H9 (cell line): ENCODE measurements at regions not wholly inside any gene's neighbourhood (a gene's known extent, or its start where the extent isn't known, plus 50 kb on each side); places are given as distances from the start of the nearest gene placed in this dataset.
"Not testable (repeated sequence)": the region's sequence is repeated elsewhere in the genome, so short reads cannot be mapped to it uniquely, and the experiment has no call there.

Source experiments
- DNase-seq: peaks from one replicate; pipeline ENCODE4 v3.0.0-alpha.2; 2017
- H2AFZ ChIP-seq: one replicate; pipeline ENCODE4 v1.6.1; 2013; ENCODE audit warnings: mild to moderate bottlenecking, low read length, control low read depth, moderate library complexity
- H2AK5ac ChIP-seq: 2 replicates; pipeline ENCODE4 v1.6.1; 2013; ENCODE audit warnings: low read length, control low read depth, mixed read lengths; ENCODE audit not compliant: insufficient read length
- H2BK120ac ChIP-seq: one replicate; pipeline ENCODE4 v1.6.1; 2013; ENCODE audit warnings: low read depth, mild to moderate bottlenecking, low read length, control low read depth, inconsistent platforms; ENCODE audit not compliant: poor library complexity, severe bottlenecking
- H2BK12ac ChIP-seq: 2 replicates; pipeline ENCODE4 v1.6.1; 2013; ENCODE audit warnings: low read length, control low read depth, mixed read lengths, low read depth; ENCODE audit not compliant: insufficient read length
- H2BK15ac ChIP-seq: 2 replicates; pipeline ENCODE4 v1.6.1; 2013; ENCODE audit warnings: low read depth, low read length, control low read depth
- H2BK20ac ChIP-seq: one replicate; pipeline ENCODE4 v1.6.1; 2013; ENCODE audit warnings: low read depth, mild to moderate bottlenecking, low read length, control low read depth, inconsistent platforms; ENCODE audit not compliant: poor library complexity, severe bottlenecking
- H2BK5ac ChIP-seq: 2 replicates; pipeline ENCODE4 v1.6.1; 2013; ENCODE audit warnings: low read length, control low read depth, mixed read lengths; ENCODE audit not compliant: insufficient read length
- H3K14ac ChIP-seq: 2 replicates; pipeline ENCODE4 v1.6.1; 2013; ENCODE audit warnings: low read length, control low read depth; ENCODE audit not compliant: insufficient read depth
- H3K18ac ChIP-seq: 2 replicates; pipeline ENCODE4 v1.6.1; 2013; ENCODE audit warnings: low read depth, mild to moderate bottlenecking, mixed read lengths, low read length, control low read depth; ENCODE audit not compliant: insufficient read length
- H3K23ac ChIP-seq: 2 replicates; pipeline ENCODE4 v1.6.1; 2013; ENCODE audit warnings: low read length, control low read depth, mixed read lengths, low read depth; ENCODE audit not compliant: insufficient read length
- H3K23me2 ChIP-seq: 2 replicates; pipeline ENCODE4 v1.6.1; 2013; ENCODE audit warnings: low read depth, mild to moderate bottlenecking, mixed read lengths, low read length, control low read depth; ENCODE audit not compliant: insufficient read length, poor library complexity, severe bottlenecking
- H3K27ac ChIP-seq: 2 replicates; pipeline ENCODE4 v1.5.1; 2013; ENCODE audit warnings: low read length, control low read depth, mixed read lengths, low read depth; ENCODE audit not compliant: insufficient read length
- H3K27me3 ChIP-seq: 2 replicates; pipeline ENCODE4 v1.6.1; 2013; ENCODE audit warnings: low read length, control low read depth, inconsistent platforms; ENCODE audit not compliant: insufficient read depth
- H3K4ac ChIP-seq: 2 replicates; pipeline ENCODE4 v1.6.1; 2013; ENCODE audit warnings: low read depth, mild to moderate bottlenecking, control low read depth, inconsistent platforms, low read length, moderate library complexity
- H3K4me1 ChIP-seq: 2 replicates; pipeline ENCODE4 v1.6.1; 2013; ENCODE audit warnings: low read length, control low read depth, inconsistent platforms; ENCODE audit not compliant: insufficient read depth
- H3K4me2 ChIP-seq: 2 replicates; pipeline ENCODE4 v1.6.1; 2013; ENCODE audit warnings: low read length, control low read depth, mixed read lengths; ENCODE audit not compliant: insufficient read length, insufficient read depth
- H3K56ac ChIP-seq: 2 replicates; pipeline ENCODE4 v1.6.1; 2013; ENCODE audit warnings: low read depth, mild to moderate bottlenecking, mixed read lengths, low read length, control low read depth; ENCODE audit not compliant: insufficient read length
- H3K79me1 ChIP-seq: 2 replicates; pipeline ENCODE4 v1.6.1; 2013; ENCODE audit warnings: low read depth, mild to moderate bottlenecking, moderate library complexity, low read length, control low read depth, inconsistent platforms; ENCODE audit not compliant: insufficient read depth, poor library complexity, severe bottlenecking
- H3K79me2 ChIP-seq: 2 replicates; pipeline ENCODE4 v1.6.1; 2013; ENCODE audit warnings: low read length, control low read depth, inconsistent platforms; ENCODE audit not compliant: insufficient read depth
- H3K9ac ChIP-seq: 2 replicates; pipeline ENCODE4 v1.6.1; 2013; ENCODE audit warnings: low read length, control low read depth, mixed read lengths; ENCODE audit not compliant: insufficient read length; ENCODE audit errors: extremely low read depth
- H3K9me3 ChIP-seq: one replicate; pipeline ENCODE4 v1.6.1; 2013; ENCODE audit warnings: low read depth, low read length, inconsistent platforms; ENCODE audit not compliant: control insufficient read depth
- H3T11ph ChIP-seq: one replicate; pipeline ENCODE4 v1.6.1; 2013; ENCODE audit warnings: mild to moderate bottlenecking, low read length, control low read depth, inconsistent platforms
- H4K20me1 ChIP-seq: one replicate; pipeline ENCODE4 v1.6.1; 2013; ENCODE audit not compliant: control insufficient read depth, insufficient read length, insufficient read depth
- H4K5ac ChIP-seq: 2 replicates; pipeline ENCODE4 v1.6.1; 2013; ENCODE audit warnings: low read depth, mild to moderate bottlenecking, mixed read lengths, low read length, control low read depth; ENCODE audit not compliant: insufficient read length
- H4K8ac ChIP-seq: replicated peaks from 2 replicates; pipeline ENCODE4 v1.6.1; 2013; ENCODE audit warnings: low read length, control low read depth, mixed read lengths, low read depth; ENCODE audit not compliant: insufficient read length
- H4K91ac ChIP-seq: 2 replicates; pipeline ENCODE4 v1.6.1; 2013; ENCODE audit warnings: low read depth, mild to moderate bottlenecking, moderate library complexity, mixed read lengths, low read length, control low read depth; ENCODE audit not compliant: insufficient read length
- H3K27ac Mint-ChIP-seq, 3 experiments: 2 replicates in 2 of 3; 3 replicates in 1 of 3; pipeline ENCODE4 v1.8.0; 2020 to 2021; ENCODE audit warnings: mixed read lengths in 3 of 3, mild to moderate bottlenecking in 1 of 3, moderate library complexity in 1 of 3
- H3K27me3 Mint-ChIP-seq: 2 replicates; pipeline ENCODE4 v1.8.0; 2021; ENCODE audit warnings: low read depth, mild to moderate bottlenecking, moderate library complexity, mixed read lengths
- H3K36me3 Mint-ChIP-seq, 3 experiments: 2 replicates in 2 of 3; 3 replicates in 1 of 3; pipeline ENCODE4 v1.8.0; 2020 to 2021; ENCODE audit warnings: low read depth in 3 of 3, mixed read lengths in 3 of 3; ENCODE audit not compliant: insufficient read depth in 1 of 3
- H3K4me1 Mint-ChIP-seq, 2 experiments: 2 replicates each; pipeline ENCODE4 v1.8.0; 2020; ENCODE audit warnings: mixed read lengths in 2 of 2
- H3K4me3 Mint-ChIP-seq, 2 experiments: 2 replicates in 1 of 2; 3 replicates in 1 of 2; pipeline ENCODE4 v1.8.0; 2020 to 2021; ENCODE audit warnings: mild to moderate bottlenecking in 2 of 2, mixed read lengths in 2 of 2, moderate library complexity in 1 of 2
- H3K9me3 Mint-ChIP-seq, 2 experiments: 2 replicates in 1 of 2; 3 replicates in 1 of 2; pipeline ENCODE4 v1.8.0; 2020; ENCODE audit warnings: mild to moderate bottlenecking in 2 of 2, mixed read lengths in 2 of 2, moderate library complexity in 1 of 2
- WGBS: extraction: QIAGEN DNeasy Blood & Tissue Kit; methylation state at CpG from one replicate; pipeline ENCODE4 v1.1.7; 2013; ENCODE audit warnings: missing lambda C conversion rate, low lambda C conversion rate, mixed read lengths; ENCODE audit not compliant: insufficient read length; ENCODE audit errors: extremely low coverage; 5-methylcytosine and 5-hydroxymethylcytosine counted together

DNA sequence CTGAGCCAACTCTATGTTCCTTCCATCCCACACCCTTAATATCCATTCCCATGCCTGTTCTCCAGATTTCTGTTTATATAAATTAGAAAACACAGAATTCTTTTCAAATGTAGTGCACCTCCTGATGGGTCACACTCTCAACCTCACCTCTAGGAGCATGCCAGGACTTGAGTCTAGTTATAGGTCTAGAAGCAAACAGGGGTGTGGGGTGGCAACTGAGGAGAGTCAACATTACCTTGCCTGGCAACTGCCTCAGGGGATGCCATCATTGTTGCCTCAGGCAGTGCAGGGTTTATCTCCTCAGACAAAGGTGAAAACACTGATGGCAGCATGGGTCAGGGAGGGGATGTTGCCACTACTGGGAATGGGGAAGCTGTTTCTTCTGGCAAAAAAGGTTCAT is 181.0 kb upstream of the IPO5 start:
- not testable (repeated sequence) for H3K27ac ChIP-seq, H4K8ac ChIP-seq, H2BK5ac ChIP-seq, H2BK20ac ChIP-seq, DNase-seq, H3K56ac ChIP-seq, H3T11ph ChIP-seq, H2BK12ac ChIP-seq, H3K36me3 Mint-ChIP-seq, H2AK5ac ChIP-seq, H3K14ac ChIP-seq, H3K27ac Mint-ChIP-seq, H3K4me2 ChIP-seq, H2BK15ac ChIP-seq, H3K9ac ChIP-seq, H4K20me1 ChIP-seq, H3K4ac ChIP-seq, H3K27me3 ChIP-seq, H3K4me1 ChIP-seq, H3K23ac ChIP-seq, H3K9me3 ChIP-seq, H3K4me3 Mint-ChIP-seq, H3K79me2 ChIP-seq, H3K27me3 Mint-ChIP-seq, H3K4me1 Mint-ChIP-seq, H3K79me1 ChIP-seq, H2AFZ ChIP-seq, H4K91ac ChIP-seq, H3K18ac ChIP-seq, H4K5ac ChIP-seq, H3K23me2 ChIP-seq, H2BK120ac ChIP-seq
- peaks cover 11 to 12% of the 10 kb centered on the region in 2 experiments; a peak in 3 of 5 replicates for H3K9me3 Mint-ChIP-seq

DNA sequence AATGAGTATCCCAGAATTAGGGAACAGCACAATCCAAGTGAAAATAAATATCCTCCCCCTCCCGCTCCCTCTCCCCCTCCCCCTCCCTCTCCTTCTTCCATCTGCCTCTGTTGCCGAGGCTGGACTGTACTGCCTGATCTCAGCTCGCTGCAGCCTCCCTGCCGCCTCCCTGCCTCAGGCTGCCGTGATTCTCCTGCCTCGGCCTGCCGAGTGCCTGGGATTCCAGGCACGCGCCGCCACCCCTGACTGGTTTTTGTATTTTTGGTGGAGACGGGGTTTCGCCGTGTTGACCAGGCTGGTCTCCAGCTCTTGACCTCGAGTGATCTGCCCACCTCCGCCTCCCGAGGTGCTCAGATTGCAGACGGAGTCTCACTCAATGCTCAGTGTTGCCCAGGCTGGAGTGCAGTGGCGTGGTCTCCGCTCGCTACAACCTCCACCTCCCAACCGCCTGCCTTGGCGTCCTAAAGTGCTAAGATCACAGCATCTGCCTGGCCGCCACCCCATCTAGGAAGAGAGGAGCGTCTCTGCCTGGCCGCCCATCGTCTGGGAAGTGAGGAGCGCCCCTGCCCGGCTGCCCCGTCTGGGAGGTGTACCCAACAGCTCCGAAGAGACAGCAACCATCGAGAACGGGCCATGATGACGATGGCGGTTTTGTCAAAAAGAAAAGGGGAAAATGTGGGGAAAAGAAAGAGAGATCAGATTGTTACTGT is 178.9 kb upstream of the IPO5 start:
- not testable (repeated sequence) for DNase-seq, H2BK15ac ChIP-seq, H2BK120ac ChIP-seq, H4K91ac ChIP-seq, H3K4ac ChIP-seq, H3K79me1 ChIP-seq, H2BK12ac ChIP-seq, H3K23me2 ChIP-seq, H4K20me1 ChIP-seq, H3K9ac ChIP-seq, H2AFZ ChIP-seq, H3K79me2 ChIP-seq, H4K8ac ChIP-seq, H3K4me2 ChIP-seq, H3K36me3 Mint-ChIP-seq, H3K9me3 ChIP-seq, H3K27me3 Mint-ChIP-seq, H2BK5ac ChIP-seq, H3K56ac ChIP-seq, H2AK5ac ChIP-seq, H3K4me1 Mint-ChIP-seq, H3K4me3 Mint-ChIP-seq, H3K18ac ChIP-seq, H2BK20ac ChIP-seq, H3K14ac ChIP-seq, H3K27me3 ChIP-seq, H3K23ac ChIP-seq, H4K5ac ChIP-seq, H3T11ph ChIP-seq, H3K4me1 ChIP-seq, H3K27ac ChIP-seq, H3K27ac Mint-ChIP-seq
- no CpG with 5 or more reads among the region's 34 CpGs for WGBS
- peaks cover 11 to 12% of the 10 kb centered on the region in 2 experiments; a peak in 3 of 5 replicates for H3K9me3 Mint-ChIP-seq
